GM21447 (cell line): ENCODE measurements at regions not wholly inside any gene's neighbourhood (a gene's known extent, or its start where the extent isn't known, plus 50 kb on each side); places are given as distances from the start of the nearest gene placed in this dataset.
"Not testable (repeated sequence)": the region's sequence is repeated elsewhere in the genome, so short reads cannot be mapped to it uniquely, and the experiment has no call there.

ENCODE experiments used
- ATAC-seq: cut with Tn5 transposase; IDR thresholded peaks from one replicate; pipeline ENCODE4 v1.9.1; 2021; ENCODE audit not compliant: unreplicated experiment

- no peak for ATAC-seq
Observed at GRCh38 chr9:738209-738915, 103.1 kb upstream of the DMRT1 start.

GRCh38 chr9:739362-739761, 102.1 kb upstream of the DMRT1 start:
- ATAC-seq: no peak

GRCh38 chr9:740221-740620, 101.3 kb upstream of the DMRT1 start:
- ATAC-seq: no peak

- no peak for ATAC-seq
Observed at GRCh38 chr9:742104-742503, 99.4 kb upstream of the DMRT1 start.

- no peak for ATAC-seq
Observed at GRCh38 chr9:742914-743589, 98.4 kb upstream of the DMRT1 start.

GRCh38 chr9:744046-744712, 97.3 kb upstream of the DMRT1 start:
- ATAC-seq: no peak

- no peak for ATAC-seq
Observed at GRCh38 chr9:744790-745484, 96.6 kb upstream of the DMRT1 start.

GRCh38 chr9:745761-746380, 95.6 kb upstream of the DMRT1 start:
- no peak for ATAC-seq

- no peak for ATAC-seq
Observed at GRCh38 chr9:746661-747434, 94.6 kb upstream of the DMRT1 start.

- ATAC-seq: no peak
Observed at GRCh38 chr9:747567-747966, 93.9 kb upstream of the DMRT1 start.

GRCh38 chr9:748861-749497, 92.5 kb upstream of the DMRT1 start:
- ATAC-seq: no peak

- no peak for ATAC-seq
Observed at GRCh38 chr9:749716-750115, 91.8 kb upstream of the DMRT1 start.

- no peak for ATAC-seq
Observed at GRCh38 chr9:750249-750967, 91.1 kb upstream of the DMRT1 start.

- ATAC-seq: no peak
Observed at GRCh38 chr9:751137-752051, 90.1 kb upstream of the DMRT1 start.

GRCh38 chr9:752201-752600, 89.3 kb upstream of the DMRT1 start:
- ATAC-seq: no peak

GRCh38 chr9:752681-753200, 88.8 kb upstream of the DMRT1 start:
- ATAC-seq: no peak

- ATAC-seq: not testable (repeated sequence)
Observed at GRCh38 chr9:753734-754133, 87.8 kb upstream of the DMRT1 start.
